Astrocyte (in vitro differentiated cells and primary cell): ENCODE measurements at regions not wholly inside any gene's neighbourhood (a gene's known extent, or its start where the extent isn't known, plus 50 kb on each side); places are given as distances from the start of the nearest gene placed in this dataset.

Source experiments
- DNase-seq: peaks from one replicate; pipeline ENCODE4 v3.0.0-alpha.2; 2010; ENCODE audit warnings: low read depth
- FAIRE-seq: peaks from 2 replicates; lab custom pipeline; 2011; peaks lifted over from hg19 to GRCh38; lab: Jason Lieb, UNC
- H2AFZ ChIP-seq: 2 replicates; pipeline ENCODE4 v1.6.0; 2012; ENCODE audit warnings: low read depth, low read length, inconsistent platforms
- H3K27ac ChIP-seq: 2 replicates; pipeline ENCODE4 v1.5.1; 2011; ENCODE audit warnings: low read depth, low read length, inconsistent platforms
- H3K27me3 ChIP-seq: 2 replicates; pipeline ENCODE4 v1.6.0; 2011; ENCODE audit warnings: low read length, inconsistent platforms; ENCODE audit not compliant: insufficient read depth
- H3K36me3 ChIP-seq: 2 replicates; pipeline ENCODE4 v1.5.1; 2011; ENCODE audit warnings: low read length, inconsistent platforms; ENCODE audit not compliant: insufficient read depth
- H3K4me1 ChIP-seq: 2 replicates; pipeline ENCODE4 v1.5.1; 2011; ENCODE audit warnings: low read length, inconsistent platforms; ENCODE audit not compliant: insufficient read depth
- H3K4me2 ChIP-seq: 2 replicates; pipeline ENCODE4 v1.6.0; 2012; ENCODE audit warnings: low read length, inconsistent platforms
- H3K4me3 ChIP-seq: 2 replicates; pipeline ENCODE4 v1.5.1; 2011; ENCODE audit warnings: low read depth, mild to moderate bottlenecking, low read length, inconsistent platforms; ENCODE audit not compliant: insufficient read depth
- H3K79me2 ChIP-seq: 2 replicates; pipeline ENCODE4 v1.6.0; 2012; ENCODE audit warnings: mild to moderate bottlenecking, low read length, inconsistent platforms; ENCODE audit not compliant: insufficient read depth
- H3K9ac ChIP-seq: 2 replicates; pipeline ENCODE4 v1.6.0; 2012; ENCODE audit warnings: mild to moderate bottlenecking, low read length, inconsistent platforms
- H3K9me3 ChIP-seq: 2 replicates; pipeline ENCODE4 v1.5.1; 2012; ENCODE audit warnings: low read depth, mild to moderate bottlenecking, low read length, inconsistent platforms; ENCODE audit not compliant: insufficient read depth
- H4K20me1 ChIP-seq: 2 replicates; pipeline ENCODE4 v1.6.0; 2012; ENCODE audit warnings: low read length, inconsistent platforms; ENCODE audit not compliant: insufficient read depth
- H3K27ac Mint-ChIP-seq: one replicate; pipeline ENCODE4 v1.8.0; 2021; ENCODE audit warnings: mild to moderate bottlenecking, mixed read lengths; ENCODE audit not compliant: unreplicated experiment
- H3K27me3 Mint-ChIP-seq: one replicate; pipeline ENCODE4 v1.8.0; 2021; ENCODE audit warnings: low read depth, mixed read lengths; ENCODE audit not compliant: unreplicated experiment
- H3K36me3 Mint-ChIP-seq: one replicate; pipeline ENCODE4 v1.8.0; 2021; ENCODE audit warnings: low read depth, mixed read lengths; ENCODE audit not compliant: unreplicated experiment
- H3K4me1 Mint-ChIP-seq: one replicate; pipeline ENCODE4 v1.8.0; 2021; ENCODE audit warnings: low read depth, mixed read lengths; ENCODE audit not compliant: unreplicated experiment
- H3K4me3 Mint-ChIP-seq: one replicate; pipeline ENCODE4 v1.8.0; 2021; ENCODE audit warnings: mild to moderate bottlenecking, moderate library complexity, mixed read lengths; ENCODE audit not compliant: unreplicated experiment
- H3K9me3 Mint-ChIP-seq: one replicate; pipeline ENCODE4 v1.8.0; 2021; ENCODE audit warnings: mild to moderate bottlenecking, mixed read lengths; ENCODE audit not compliant: unreplicated experiment
- CTCF ChIP-seq: IDR thresholded peaks from 2 replicates; pipeline ENCODE4 v1.5.1; 2011; ENCODE audit warnings: low read depth, mild to moderate bottlenecking, inconsistent platforms, low read length, moderate library complexity; ENCODE audit not compliant: insufficient read depth
- EZH2 ChIP-seq: IDR thresholded peaks from 2 replicates; pipeline ENCODE4 v1.6.1; 2012; ENCODE audit warnings: mild to moderate bottlenecking, low read length, inconsistent platforms; ENCODE audit not compliant: insufficient read depth

DNA sequence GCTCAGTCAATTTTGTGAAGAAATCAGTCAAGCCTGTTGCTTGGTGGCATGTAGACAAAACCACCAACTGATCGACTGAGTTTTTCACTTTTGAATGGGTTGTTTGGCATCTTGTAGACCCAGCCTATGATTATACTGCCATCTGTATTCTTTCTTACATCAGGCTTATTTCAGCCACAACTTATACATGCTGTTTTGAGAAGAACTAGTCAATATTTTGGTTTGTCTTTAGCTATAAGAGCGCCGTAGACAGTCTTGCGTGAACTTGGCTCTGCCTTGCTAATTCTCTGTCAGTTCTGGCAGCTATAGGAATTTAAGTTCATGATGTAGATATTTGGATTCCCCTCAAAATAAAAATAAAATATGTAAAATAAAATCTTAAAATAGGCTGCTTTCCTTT lies 742.0 kb upstream of the FANCL start:
- H3K4me1 ChIP-seq: no peaks in the 10 kb centered on the region
- no peaks in the 10 kb centered on the region for H3K79me2 ChIP-seq
- no peak for FAIRE-seq
- TF ChIP-seq EZH2 (no peak), CTCF (no peak)
- H3K4me2 ChIP-seq: no peak overlapping the region
- H4K20me1 ChIP-seq: no peaks in the 10 kb centered on the region
- no peak overlapping the region for H3K27ac Mint-ChIP-seq
- no peaks in the 10 kb centered on the region for H3K9me3 ChIP-seq
- peaks cover 2% of the 10 kb centered on the region for H3K27me3 ChIP-seq
- H3K9ac ChIP-seq: no peak overlapping the region
- H3K4me1 Mint-ChIP-seq: peaks cover 10% of the 10 kb centered on the region
- H3K4me3 ChIP-seq: no peak overlapping the region
- no peak overlapping the region for H3K4me3 Mint-ChIP-seq
- DNase-seq: no peak
- H3K27ac ChIP-seq: no peak overlapping the region
- no peaks in the 10 kb centered on the region for H3K9me3 Mint-ChIP-seq
- H3K36me3 ChIP-seq: no peaks in the 10 kb centered on the region
- H3K27me3 Mint-ChIP-seq: peaks cover 9% of the 10 kb centered on the region
- no peaks in the 10 kb centered on the region for H3K36me3 Mint-ChIP-seq
- H2AFZ ChIP-seq: no peak overlapping the region

GRCh38 chr2:58981237-58981636 lies 740.1 kb upstream of the FANCL start:
- no peak overlapping the region for H3K27ac Mint-ChIP-seq
- Histone ChIP-seq H3K27me3 (peaks cover 2% of the 10 kb centered on the region), H3K9me3 (no peaks in the 10 kb centered on the region), H2AFZ (no peak overlapping the region), H3K79me2 (no peaks in the 10 kb centered on the region), H3K4me1 (no peaks in the 10 kb centered on the region), H3K4me3 (no peak overlapping the region), H3K27ac (no peak overlapping the region), H3K9ac (no peak overlapping the region), H4K20me1 (no peaks in the 10 kb centered on the region), H3K36me3 (no peaks in the 10 kb centered on the region), H3K4me2 (no peak overlapping the region)
- TF ChIP-seq CTCF (no peak), EZH2 (no peak)
- H3K36me3 Mint-ChIP-seq: no peaks in the 10 kb centered on the region
- H3K4me1 Mint-ChIP-seq: peaks cover 13% of the 10 kb centered on the region
- DNase-seq: no peak
- no peak overlapping the region for H3K4me3 Mint-ChIP-seq
- no peaks in the 10 kb centered on the region for H3K9me3 Mint-ChIP-seq
- peaks cover 11% of the 10 kb centered on the region for H3K27me3 Mint-ChIP-seq
- no peak for FAIRE-seq

DNA sequence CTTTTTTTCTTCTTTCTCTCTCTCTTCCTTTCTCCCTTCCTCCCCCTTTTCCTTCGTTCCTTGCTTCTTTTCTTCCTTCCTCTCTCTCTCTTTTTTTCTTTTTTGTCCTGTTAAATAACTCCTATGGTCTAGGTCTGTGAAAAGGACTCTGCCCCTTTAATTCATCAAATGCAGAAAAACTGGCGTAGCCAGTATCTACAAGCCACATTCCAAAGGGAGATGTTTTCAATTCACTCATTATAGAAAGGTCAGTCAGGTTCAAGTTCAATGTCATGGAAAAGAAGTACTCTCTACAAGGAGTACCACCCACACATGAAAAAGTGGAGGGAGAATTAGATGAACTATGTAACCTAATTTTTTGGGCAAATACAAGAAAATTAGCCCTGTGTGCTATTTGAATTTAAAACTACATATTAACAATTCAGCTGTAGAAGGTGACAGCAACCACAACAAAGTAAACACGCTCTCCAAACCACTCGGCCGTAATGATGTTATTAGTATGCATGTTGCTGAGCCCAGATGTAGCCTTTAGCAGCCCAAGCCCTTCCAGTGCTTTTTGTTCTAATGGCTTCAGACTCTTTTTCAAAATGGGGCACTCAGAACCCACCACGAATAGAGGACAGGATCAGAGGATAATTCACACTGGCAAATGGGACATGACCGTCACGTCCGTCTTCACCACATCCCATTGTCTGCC lies 735.4 kb upstream of the FANCL start:
- Mint-ChIP-seq H3K36me3 (no peaks in the 10 kb centered on the region), H3K4me1 (peaks cover 33% of the 10 kb centered on the region), H3K9me3 (no peaks in the 10 kb centered on the region), H3K4me3 (no peak overlapping the region), H3K27me3 (peaks cover 11% of the 10 kb centered on the region), H3K27ac (no peak overlapping the region)
- no peak overlapping the region for H3K4me3 ChIP-seq
- H3K79me2 ChIP-seq: no peaks in the 10 kb centered on the region
- H3K4me1 ChIP-seq: no peaks in the 10 kb centered on the region
- no peak overlapping the region for H3K27ac ChIP-seq
- no peaks in the 10 kb centered on the region for H4K20me1 ChIP-seq
- DNase-seq (no peak), FAIRE-seq (no peak)
- H2AFZ ChIP-seq: no peak overlapping the region
- no peak for TF ChIP-seq CTCF
- no peak for TF ChIP-seq EZH2
- no peak overlapping the region for H3K9ac ChIP-seq
- H3K27me3 ChIP-seq: no peaks in the 10 kb centered on the region
- H3K9me3 ChIP-seq: no peaks in the 10 kb centered on the region
- H3K4me2 ChIP-seq: no peak overlapping the region
- H3K36me3 ChIP-seq: no peaks in the 10 kb centered on the region
